GM21723 (cell line): ENCODE measurements at regions not wholly inside any gene's neighbourhood (a gene's known extent, or its start where the extent isn't known, plus 50 kb on each side); places are given as distances from the start of the nearest gene placed in this dataset.
"Not testable (repeated sequence)": the region's sequence is repeated elsewhere in the genome, so short reads cannot be mapped to it uniquely, and the experiment has no call there.

Experiments
- ATAC-seq: cut with Tn5 transposase; IDR thresholded peaks from one replicate; pipeline ENCODE4 v1.9.1; 2021; ENCODE audit warnings: mild to moderate bottlenecking, moderate library complexity; ENCODE audit not compliant: unreplicated experiment

DNA sequence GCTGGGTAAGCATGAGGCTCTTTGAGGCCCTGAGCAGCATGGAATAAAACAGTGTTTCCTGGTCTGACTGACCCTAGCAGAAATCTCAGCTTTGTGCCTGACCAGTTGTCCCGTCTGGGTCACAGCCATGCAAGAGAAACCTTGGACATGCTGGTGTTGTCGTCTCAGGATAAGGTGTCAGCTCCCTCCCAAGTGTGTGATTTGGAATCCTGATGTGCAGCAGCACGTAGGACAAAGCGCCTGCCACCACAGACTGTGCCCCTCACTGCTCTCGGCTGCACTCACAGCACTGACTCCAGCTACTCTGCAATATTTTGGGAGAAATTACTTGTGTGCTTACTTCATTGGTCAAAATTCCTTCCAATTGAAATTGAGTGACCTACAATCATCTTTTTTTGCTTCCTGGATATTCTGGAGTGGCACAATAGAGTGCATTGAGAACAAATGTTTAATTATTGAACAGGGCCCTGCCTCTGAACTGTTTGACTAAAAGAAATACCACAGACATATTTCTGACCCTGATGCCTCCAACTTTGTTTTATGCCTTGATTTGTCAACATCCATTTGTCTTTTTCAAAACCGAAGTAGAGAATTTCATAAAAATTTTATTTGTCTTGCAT, 352.4 kb downstream of the SOCS6 start:
- no peak for ATAC-seq

DNA sequence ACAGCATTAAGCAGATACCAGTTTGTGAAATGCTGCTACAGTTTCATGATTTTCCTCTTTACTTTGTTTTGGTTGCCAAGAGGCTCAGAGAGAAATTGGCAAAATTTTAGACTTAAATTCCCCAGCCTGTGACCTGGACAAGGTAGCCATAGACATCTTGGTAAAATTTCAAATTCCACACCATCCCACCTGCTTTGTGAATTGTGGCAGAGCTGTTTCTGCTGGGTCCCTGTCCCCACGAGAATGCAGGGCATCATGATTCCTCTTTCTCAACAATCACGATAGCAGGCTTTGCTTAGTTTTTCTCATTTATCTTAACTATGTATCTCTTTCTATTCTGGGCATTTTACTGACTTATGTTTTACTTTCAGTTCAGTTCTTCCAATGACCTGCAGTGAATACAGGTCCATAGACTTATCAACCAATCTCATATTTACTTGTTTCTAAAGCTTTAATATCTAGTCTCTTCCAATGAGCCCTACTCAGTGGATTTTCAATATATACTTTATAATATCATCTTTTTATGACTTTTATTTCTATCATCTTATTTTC, 351.6 kb downstream of the SOCS6 start:
- ATAC-seq = no peak

DNA sequence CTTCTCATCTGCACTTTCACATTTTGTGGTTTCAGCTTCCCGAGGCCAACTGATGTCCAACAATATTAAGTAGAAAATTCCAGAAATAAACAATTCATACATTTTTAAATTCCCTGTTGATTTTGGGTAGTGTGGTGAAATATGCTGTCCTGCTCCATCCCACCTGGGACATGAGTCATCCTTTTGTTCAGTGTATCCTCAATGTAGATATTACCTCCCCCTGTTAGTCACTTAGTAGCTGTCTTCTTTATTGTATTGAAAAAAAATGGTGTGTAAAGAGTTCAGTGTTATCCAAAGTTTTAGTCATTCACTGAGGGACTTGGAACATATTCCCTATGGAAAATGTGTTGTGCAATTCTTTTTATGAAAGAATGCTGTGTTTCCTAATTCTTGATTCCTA, 348.1 kb downstream of the SOCS6 start:
- ATAC-seq = no peak

DNA sequence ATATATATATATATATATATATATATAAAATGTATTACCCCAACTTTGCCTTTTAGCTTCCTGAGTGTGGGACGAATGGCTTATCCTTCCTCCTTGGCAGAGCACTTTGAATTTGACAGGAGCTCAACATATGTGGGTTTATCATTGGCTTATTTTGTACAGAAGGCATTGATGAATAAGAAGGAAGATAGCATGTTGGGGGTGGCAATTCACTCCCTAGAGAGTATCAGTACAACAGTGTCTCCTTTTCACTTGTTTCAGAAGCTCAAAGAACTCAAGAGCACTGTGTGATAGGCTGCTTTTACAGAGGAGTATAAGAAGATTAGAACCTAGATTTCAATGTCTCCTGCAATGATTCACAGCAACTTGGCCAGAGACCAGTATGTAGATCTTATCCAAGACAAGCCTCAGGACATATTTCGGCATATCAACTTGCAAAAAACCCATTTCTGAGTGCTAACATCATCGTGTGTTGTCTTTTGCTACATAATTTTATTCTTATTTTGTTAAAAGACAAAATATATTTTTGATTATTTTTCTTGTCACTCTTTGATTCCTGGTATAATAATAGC, 345.8 kb downstream of the SOCS6 start:
- no peak for ATAC-seq

DNA sequence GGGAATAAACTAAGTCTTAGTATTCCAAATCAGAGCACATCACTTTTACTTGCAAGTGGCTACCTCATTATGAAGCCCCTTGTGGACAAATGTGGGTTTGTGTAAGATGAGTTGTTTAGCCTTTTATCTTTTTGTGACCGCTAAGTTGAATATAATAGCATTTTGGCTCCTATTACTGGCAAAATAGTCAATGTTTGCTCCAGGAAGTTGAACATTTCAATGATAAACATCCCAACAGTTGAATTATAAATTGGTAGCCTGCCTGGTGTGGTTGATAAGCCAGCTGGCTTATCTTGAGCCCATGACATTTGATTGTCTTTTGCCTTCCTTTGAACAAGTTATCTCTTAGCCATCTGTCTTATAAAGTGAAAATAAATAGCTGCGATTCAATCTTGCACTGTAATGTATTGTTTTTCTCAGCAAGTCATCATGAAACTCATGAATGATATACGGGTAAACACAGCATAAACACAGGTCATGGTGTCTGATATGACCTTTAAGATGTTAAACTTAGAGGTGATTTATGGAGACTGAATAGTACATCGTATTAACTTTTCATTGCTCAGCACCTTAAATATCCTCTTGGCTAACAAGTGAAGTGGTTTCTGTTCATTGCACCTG, 338.4 kb downstream of the SOCS6 start:
- no peak for ATAC-seq

DNA sequence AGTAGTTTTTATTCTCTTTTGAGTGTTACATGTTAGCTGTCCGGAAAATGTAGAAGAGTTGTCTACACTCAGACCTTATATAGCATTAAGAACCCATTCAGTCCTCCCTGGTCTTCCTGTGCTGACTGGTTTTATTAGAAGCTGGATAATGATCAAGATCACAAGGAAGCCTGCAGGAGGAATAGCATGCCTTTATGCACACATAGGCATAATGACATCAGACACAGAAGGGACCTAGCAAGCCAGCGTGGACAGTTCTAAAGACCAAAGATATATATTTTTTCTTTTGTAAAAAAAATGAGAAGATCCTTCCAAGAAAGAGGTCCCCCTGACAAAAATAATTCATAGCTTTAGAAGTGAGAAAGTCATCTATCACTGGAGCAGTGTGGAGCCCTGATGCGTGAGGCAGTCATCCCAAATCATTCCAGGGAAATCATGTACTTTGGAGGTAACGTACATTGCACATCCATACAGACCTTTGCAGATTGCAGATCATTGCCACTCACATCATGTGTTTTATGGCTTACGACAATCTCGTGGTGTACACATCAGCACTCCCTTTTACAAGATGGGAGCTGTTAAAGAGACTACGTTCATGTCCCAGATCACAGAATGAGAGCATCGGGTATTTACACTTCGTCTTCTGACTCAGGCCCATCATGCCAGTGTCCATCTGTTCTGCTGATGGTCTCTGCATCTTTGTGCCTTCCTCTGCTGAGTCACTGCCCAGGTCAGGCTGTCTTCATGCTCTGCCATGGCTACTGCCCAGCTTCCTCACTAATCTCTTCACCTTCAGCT, 334.0 kb downstream of the SOCS6 start:
- no peak for ATAC-seq

DNA sequence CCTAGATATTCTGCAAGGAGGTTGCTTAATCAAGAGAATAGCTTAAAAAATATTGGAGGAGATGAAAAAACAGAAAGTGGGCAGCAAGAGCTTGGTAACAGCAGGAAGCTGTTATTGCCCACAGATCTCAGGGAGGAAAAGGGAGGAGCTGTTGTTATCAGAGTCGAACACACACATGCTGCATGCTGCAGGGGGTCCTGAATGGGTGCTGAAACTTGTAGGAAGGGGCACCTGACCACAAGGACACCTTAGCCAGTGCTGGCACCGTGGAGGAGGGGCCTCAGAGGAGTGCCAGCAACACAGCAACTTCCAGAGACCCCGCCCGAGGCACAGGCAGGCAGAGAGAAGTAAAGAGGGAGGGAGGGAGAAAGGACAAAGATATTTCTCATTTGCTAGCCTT, 332.9 kb downstream of the SOCS6 start:
- ATAC-seq = no peak

DNA sequence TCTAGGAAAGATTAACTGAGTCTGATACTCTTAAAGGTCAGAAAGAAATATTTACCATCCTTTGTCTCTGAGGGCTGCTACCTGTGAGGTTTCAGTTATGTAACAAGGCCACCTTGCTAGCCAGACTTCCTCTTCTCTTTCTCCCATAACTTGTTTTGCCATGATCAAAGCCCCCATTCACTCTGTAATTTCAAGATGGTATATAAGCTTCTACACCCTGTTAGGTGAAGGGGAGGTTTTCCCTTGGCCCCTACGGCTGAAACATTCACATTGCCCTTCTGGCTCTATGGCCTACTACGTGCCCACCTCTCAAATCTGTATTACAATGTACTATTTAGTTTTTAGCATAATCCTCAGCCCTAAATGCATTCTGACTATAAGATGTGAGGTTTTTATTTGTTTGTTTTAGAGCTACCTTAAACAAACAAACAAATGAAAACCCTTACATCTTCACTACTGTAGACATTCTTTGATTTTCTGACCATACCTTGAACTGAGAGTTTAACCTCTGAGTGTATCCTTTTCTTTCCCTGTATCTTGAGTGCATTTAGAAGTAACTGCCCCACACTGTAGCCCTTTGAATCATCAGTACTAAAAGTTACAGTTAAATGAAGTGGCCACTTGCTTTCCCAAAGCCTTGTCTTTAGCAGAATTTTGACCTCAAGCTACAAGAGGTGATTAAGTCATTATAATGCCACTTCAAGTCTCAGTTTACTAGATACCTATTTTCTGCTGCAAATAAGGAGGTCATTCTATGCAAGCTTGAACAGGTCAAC, 332.2 kb downstream of the SOCS6 start:
- ATAC-seq = no peak

DNA sequence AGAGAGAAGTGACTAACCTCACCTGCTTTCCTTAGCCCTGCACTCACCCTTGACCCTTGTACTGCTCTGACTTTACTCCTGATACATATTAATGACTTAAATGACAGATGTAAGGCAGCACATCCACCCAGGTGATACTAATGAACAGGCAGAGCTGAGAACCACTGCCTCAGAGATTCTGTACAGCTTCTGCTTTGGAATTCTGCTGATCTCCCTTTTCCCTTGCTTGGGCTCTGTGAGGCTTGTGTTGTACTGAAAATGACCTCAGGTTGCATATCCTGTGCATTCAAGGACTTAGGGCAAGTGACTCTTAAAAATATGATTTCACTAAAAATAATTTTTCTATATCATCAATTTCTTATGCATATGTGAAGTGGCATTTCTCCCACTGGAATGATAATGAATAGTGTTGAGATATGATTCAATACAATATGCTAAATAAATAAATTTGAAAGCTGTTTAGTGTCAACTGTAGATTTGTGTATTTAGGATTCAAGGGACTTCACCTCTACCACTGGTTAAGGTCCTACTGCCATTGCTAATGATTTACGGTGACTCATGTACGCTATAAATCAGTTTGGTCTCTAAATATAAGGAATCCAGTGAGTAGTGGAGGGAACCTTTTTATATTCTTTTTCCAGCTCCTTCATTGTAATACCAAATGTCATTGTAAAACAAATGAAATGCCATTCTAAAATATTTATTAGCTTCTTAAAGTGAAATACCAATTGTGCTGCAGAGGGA, 328.3 kb downstream of the SOCS6 start:
- ATAC-seq = no peak

DNA sequence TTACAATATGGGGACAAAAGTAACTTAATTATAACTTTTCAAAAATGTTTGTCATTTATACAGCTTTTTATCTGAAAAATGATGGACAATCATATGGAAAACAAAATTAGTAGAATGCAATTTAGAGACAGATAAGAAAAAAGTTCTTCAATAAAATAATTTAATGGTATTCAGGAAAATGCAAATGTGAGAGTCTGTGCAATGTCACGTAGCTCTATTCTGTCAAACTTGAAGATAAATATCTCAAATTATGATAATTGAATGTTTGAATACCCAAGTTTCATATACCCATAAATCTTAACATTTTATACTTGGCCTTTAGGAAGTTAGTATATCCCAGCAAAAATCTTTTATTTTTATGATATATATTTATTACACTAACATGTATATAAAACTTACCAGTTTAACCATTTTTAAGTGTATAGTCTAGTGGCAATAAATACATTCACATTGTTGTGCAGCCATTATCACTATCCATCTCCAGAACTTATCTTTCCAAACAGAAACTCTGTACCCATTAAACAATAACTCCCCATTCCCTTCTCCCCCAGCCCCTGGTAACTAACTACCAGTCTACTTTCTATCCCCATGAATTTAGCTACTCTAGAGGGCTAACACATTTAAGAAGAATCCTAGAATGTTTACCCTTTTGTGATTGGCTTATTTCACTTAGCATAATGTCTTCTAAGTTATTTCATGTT, 311.5 kb downstream of the SOCS6 start:
- no peak for ATAC-seq

DNA sequence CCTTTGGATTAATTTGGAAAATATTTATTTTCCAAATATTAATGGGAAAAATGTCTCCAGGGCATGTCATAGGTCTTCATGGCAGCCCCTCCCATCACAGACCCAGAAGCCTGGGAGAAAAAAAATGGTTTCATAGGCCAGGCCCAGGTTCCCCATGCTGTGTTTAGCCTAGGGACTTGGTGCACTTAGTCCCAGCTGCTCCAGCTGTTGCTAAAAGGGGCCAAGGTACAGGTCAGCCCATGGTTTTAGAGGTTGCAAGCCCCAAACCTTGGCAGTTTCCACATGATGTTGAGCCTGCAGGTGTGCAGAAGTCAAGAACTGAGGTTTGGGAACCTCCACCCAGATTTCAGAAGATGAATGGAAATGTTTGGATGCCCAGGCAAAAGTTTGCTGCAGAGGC, 309.6 kb downstream of the SOCS6 start:
- ATAC-seq = no peak

DNA sequence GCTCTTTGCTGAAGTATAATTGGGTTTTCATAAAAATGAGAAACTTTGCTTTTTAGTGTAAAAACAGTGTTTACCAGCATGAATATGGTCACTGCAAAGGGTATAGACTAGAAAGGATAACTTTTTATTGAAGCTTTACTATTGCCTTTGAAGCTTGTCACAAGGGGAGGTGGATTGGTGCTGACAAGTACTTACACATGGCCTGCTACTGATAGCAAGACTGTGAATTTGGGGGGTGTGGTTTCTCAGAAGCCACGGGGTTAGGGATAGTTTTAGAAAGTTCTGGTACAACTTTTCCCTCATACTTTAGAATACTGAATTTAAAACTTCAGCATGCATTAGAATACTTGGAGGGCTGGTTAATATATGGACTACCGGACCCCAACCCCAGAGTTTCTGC, 294.1 kb downstream of the SOCS6 start:
- ATAC-seq = no peak

DNA sequence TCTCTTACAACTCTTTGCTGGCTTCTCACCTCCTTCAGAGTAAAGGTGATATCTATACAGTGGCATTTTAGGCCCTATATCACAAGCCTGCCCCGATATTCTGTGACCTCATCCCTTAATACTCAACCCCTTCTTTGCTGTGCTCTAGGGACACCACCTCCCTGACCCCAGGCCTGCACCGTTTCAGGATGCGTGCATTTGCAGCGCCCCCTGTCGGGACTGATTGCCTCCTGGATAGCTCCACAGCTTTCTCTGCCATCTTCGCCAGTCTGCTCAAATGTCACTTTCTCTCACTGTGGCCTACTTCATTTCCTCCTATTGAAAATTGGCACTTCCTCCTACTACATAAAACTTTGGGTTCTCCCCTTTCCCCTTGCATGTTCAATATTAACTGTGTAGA, 289.6 kb downstream of the SOCS6 start:
- no peak for ATAC-seq

DNA sequence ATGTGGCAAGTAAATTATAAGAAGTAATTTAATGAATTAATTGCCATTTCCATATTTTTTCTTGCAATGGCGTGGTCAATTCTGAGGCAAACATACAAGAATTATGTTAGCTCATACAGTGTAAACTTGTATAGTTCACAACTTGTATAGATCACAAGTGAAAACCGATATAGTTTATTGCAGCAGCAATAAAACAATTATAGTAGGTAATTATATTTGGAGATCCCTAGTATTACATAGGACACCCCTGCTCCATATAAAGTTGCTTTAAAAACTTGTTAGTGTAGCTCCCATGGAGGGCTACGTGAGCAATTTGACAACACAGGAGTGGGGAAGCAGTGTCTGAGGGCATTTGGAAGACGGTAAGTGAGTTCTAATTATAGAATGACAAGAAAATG, 288.2 kb downstream of the SOCS6 start:
- ATAC-seq = no peak

DNA sequence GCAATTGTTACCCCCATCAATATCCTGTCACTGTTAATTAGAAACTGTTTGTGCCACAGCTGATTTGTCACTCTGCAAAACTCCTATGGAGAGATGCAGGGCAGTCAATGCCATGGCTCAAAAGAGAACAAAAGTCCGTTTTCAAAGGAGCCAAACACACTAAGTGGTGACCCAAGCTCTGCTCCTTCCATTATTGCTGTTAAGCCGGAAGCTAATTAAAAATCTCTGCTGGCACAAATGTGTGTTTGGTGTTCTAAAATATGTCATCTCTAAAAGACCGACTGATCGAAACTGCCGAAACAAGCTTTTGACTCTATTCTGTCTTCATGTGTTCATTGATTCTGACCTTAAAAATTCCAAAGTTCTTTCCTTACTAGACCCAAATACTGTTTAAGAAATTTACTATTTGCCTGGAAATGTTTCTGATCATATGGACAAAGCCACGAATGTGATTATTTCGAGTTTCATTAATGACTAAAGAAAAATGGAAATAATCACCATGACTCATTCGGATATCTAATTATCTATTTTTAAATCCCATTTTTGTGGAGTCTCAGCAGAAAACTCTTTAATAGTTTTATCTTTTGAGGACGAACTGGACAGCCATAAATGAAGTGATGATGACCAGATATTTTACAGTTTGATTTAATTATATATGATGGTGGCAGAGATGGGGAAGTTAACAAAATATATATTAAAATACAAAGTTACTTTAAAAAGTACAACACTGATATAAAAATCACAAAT, 287.6 kb downstream of the SOCS6 start:
- no peak for ATAC-seq

DNA sequence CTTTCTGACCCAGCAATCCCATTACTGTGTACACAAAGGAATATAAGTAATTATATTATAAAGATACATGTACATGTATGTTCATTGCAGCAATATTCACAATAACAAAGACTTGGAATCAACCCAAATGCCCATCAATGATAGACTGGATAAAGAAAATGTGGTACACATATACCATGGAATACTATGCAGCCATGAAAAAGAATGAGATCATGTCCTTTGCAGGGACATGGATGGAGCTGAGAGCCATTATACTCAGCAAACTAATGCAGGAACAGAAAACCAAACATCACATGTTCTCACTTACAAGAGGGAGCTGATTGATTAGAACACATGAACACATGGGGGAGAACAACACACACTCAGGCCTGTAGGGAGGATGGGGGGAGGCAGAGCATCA, 286.1 kb downstream of the SOCS6 start:
- not testable (repeated sequence) for ATAC-seq

DNA sequence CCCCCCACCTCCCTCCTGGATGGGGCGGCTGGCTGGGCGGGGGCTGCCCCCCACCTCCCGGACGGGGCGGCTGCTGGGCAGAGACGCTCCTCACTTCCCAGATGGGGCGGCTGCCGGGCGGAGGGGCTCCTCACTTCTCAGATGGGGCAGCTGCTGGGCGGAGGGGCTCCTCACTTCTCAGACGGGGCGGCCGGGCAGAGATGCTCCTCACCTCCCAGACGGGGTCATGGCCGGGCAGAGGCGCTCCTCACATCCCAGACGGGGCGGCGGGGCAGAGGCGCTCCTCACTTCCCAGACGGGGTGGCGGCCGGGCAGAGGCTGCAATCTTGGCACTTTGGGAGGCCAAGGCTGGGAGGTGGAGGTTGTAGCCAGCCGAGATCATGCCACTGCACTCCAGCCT, 280.8 kb downstream of the SOCS6 start:
- not testable (repeated sequence) for ATAC-seq

DNA sequence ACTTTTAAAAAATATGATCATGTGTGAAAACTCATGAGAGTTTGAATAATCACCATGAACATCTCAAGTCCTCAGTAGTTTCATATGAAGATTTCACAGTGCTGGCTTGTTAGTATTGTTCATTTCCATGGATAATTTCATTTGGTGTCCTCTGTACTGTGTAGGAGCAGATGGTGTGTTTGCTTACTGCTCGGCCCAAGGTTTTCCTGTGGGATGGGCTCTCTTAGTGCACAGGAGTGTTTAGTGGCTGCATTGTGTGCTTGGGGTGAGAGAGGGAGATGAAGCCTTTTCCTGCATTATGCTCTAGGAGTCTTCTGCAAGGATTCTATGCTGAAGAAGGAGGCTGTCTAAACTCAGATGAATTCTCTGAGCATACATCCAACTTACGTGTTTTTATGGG, 270.6 kb downstream of the SOCS6 start:
- no peak for ATAC-seq

DNA sequence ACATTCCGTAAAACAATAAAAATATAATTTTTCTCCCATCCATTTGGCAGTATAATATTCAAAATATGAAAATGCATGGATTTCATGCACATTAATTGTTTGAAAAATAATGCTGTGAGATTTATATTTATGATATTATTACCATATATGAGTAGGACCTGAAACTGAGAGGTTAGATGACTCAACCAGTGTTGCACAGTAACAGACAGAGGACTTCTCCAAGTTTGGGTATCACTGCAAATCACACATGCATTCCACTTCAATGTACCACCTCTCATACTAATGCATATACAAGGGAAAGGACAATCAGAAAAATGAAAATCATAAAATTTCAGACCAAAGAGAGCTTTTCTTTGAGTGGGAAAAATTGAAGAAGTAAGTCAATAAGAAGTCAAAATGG, 269.5 kb downstream of the SOCS6 start:
- no peak for ATAC-seq
